Heart left ventricle (tissue), 13 donors: ENCODE measurements at regions not wholly inside any gene's neighbourhood (a gene's known extent, or its start where the extent isn't known, plus 50 kb on each side); places are given as distances from the start of the nearest gene placed in this dataset.

ENCODE experiments used
- CTCF ChIP-seq, 12 donors: fragments of 200-600 bp; sonication (generic) in 4 of 12; IDR thresholded peaks; one replicate each; pipeline versions ENCODE4 v1.5.0 to v1.8.0; 2018 to 2022; ENCODE audit warnings: antibody characterized with exemption in 12 of 12, mild to moderate bottlenecking in 5 of 12
- POLR2A ChIP-seq, 2 donors: fragments of 450-650 bp; IDR thresholded peaks; one replicate each; pipeline ENCODE4 v1.6.1; 2017; ENCODE audit warnings: antibody characterized with exemption in 2 of 2, mild to moderate bottlenecking in 2 of 2, moderate library complexity in 2 of 2
- donor health status: ischemic (EF 13 %, LVEDD 7.1; RV severe dilation, severe dysfunction).
- donor health status: DM: no; HTN: yes; CAD: no.
- donor health status: DM: no; HTN: no; CAD: no.
- donor health status: ischemic (EF 25% LVEDD 6.9; RV normal size, moderate dysfunction).
- donor health status: ischemic (EF 25% LVEDD 5.7; RV mildly dilated, moderate dysfunction).
- donor health status: ischemic (EF 35%, LVEDD 5.7; RV mildly dilated, moderate dysfunction).
- donor health status: nonischemic (EF 11% LVEDD 7.7; RV severe dilation, severe dysfunction).
- donor health status: DM: yes; HTN: yes; CAD: no.
- donor health status: PGD.
- donor health status: ischemic (EF 29% LVEDD 5.4; RV normal size, mild dysfunction).
- donor health status: nonischemic (EF 23%, LVEDD 6.1; RV moderate dilation, normal function).

- TF ChIP-seq CTCF (IDR thresholded peaks at IDR 0.05) (no peak), POLR2A (IDR thresholded peaks at IDR 0.05) (no peak)
Observed at GRCh38 chr1:209397910-209398309, 185.6 kb upstream of the CAMK1G start.
